Fibroblast of lung (primary cell): ENCODE measurements at regions not wholly inside any gene's neighbourhood (a gene's known extent, or its start where the extent isn't known, plus 50 kb on each side); places are given as distances from the start of the nearest gene placed in this dataset.

Experiments used
- DNase-seq, 2 donors: peaks; one replicate each; pipeline versions ENCODE4 v3.0.0 to v3.0.0-alpha.2; 2010; ENCODE audit warnings: low read depth in 2 of 2
- H2AFZ ChIP-seq: 2 replicates; pipeline ENCODE4 v1.5.1; 2012; ENCODE audit warnings: low read length, control low read depth, inconsistent platforms
- H3K27ac ChIP-seq: 2 replicates; pipeline ENCODE4 v1.5.1; 2011; ENCODE audit warnings: low read length, control low read depth; ENCODE audit not compliant: insufficient read depth
- H3K27me3 ChIP-seq: 2 replicates; pipeline ENCODE4 v1.5.1; 2011; ENCODE audit warnings: mild to moderate bottlenecking, low read length; ENCODE audit not compliant: control insufficient read depth, insufficient read depth
- H3K36me3 ChIP-seq: 2 replicates; pipeline ENCODE4 v1.5.1; 2011; ENCODE audit warnings: low read length; ENCODE audit not compliant: control insufficient read depth, insufficient read depth
- H3K4me1 ChIP-seq: 2 replicates; pipeline ENCODE4 v1.5.1; 2011; ENCODE audit warnings: low read length; ENCODE audit not compliant: control insufficient read depth, insufficient read depth; ENCODE audit errors: extremely low read depth
- H3K4me2 ChIP-seq: 2 replicates; pipeline ENCODE4 v1.5.1; 2011; ENCODE audit warnings: low read length, control low read depth; ENCODE audit not compliant: insufficient read depth; ENCODE audit errors: extremely low read depth
- H3K4me3 ChIP-seq, 4 experiments: fragments of 200-600 bp in 1 of 4; sonication (generic) in 1 of 4; replicated peaks in 1 of 4; 2 replicates each; pipeline ENCODE4 v1.5.1; 2011 to 2016; ENCODE audit warnings: low read length in 4 of 4, low read depth in 3 of 4, mild to moderate bottlenecking in 3 of 4, control low read depth in 2 of 4, inconsistent platforms in 1 of 4, mixed read lengths in 1 of 4; ENCODE audit not compliant: insufficient read depth in 1 of 4; ENCODE audit errors: control extremely low read depth in 1 of 4
- H3K79me2 ChIP-seq: 2 replicates; pipeline ENCODE4 v1.5.1; 2012; ENCODE audit warnings: mild to moderate bottlenecking, low read length, inconsistent platforms; ENCODE audit not compliant: control insufficient read depth, insufficient read depth
- H3K9ac ChIP-seq: 2 replicates; pipeline ENCODE4 v1.5.1; 2011; ENCODE audit warnings: mild to moderate bottlenecking, low read length, control low read depth; ENCODE audit not compliant: insufficient read depth
- H3K9me3 ChIP-seq: 2 replicates; pipeline ENCODE4 v1.5.1; 2012; ENCODE audit warnings: low read depth, low read length; ENCODE audit not compliant: control insufficient read depth, insufficient read depth
- H4K20me1 ChIP-seq: 2 replicates; pipeline ENCODE4 v1.5.1; 2011; ENCODE audit warnings: low read length; ENCODE audit not compliant: control insufficient read depth, insufficient read depth; ENCODE audit errors: extremely low read depth
- CTCF ChIP-seq, 2 donors: IDR thresholded peaks in 1 of 2; conservative IDR thresholded peaks in 1 of 2; 1 replicate in 1 of 2; 2 replicates in 1 of 2; pipeline ENCODE4 v1.5.1; 2011 to 2012; ENCODE audit warnings: low read length in 2 of 2, control low read depth in 1 of 2, inconsistent platforms in 1 of 2, low read depth in 1 of 2, mild to moderate bottlenecking in 1 of 2
- EZH2 ChIP-seq: IDR thresholded peaks from 2 replicates; pipeline ENCODE4 v1.5.1; 2012; ENCODE audit warnings: low read length, control low read depth, mild to moderate bottlenecking; ENCODE audit errors: missing control alignments

DNA sequence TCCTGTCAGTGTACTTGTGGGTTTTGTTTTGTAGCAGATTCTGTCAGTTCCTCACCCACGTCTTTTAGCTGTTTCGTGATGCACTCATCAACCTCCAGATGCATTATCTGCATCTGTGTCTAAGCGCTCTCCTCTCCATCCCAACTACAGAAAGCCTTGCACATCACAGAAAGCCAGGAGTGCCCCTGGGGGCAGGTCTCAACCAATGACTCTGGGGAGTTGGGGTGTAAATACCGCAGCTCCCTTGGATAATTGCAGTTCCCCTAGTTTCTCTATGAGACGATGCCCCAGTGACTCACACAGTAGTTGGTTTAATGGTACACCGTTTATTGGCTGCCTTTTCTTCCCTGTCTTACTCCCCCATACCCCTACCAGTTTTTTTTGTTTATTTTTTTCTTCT lies 158.1 kb downstream of the SOX4 start:
- Histone ChIP-seq H3K27ac (no peak overlapping the region), H3K27me3 (no peaks in the 10 kb centered on the region), H3K9me3 (no peaks in the 10 kb centered on the region), H2AFZ (no peak overlapping the region), H3K79me2 (no peaks in the 10 kb centered on the region), H4K20me1 (no peaks in the 10 kb centered on the region), H3K4me2 (no peak overlapping the region), H3K4me3 (no peak overlapping the region), H3K36me3 (no peaks in the 10 kb centered on the region), H3K9ac (no peak overlapping the region), H3K4me1 (peaks cover 7% of the 10 kb centered on the region)
- TF ChIP-seq EZH2 (no peak), CTCF (conservative IDR thresholded peaks at IDR 0.05 in 1 of 2, IDR thresholded peaks at IDR 0.05 in 1 of 2; ENCODE audit: low read depth in 1 of 2, low read length in 2 of 2) (no peak)
- no peak for DNase-seq

GRCh38 chr6:21752054-21752811 lies 158.7 kb downstream of the SOX4 start:
- no peak overlapping the region for H3K27ac ChIP-seq
- no peak for TF ChIP-seq CTCF (conservative IDR thresholded peaks at IDR 0.05 in 1 of 2, IDR thresholded peaks at IDR 0.05 in 1 of 2; ENCODE audit: low read depth in 1 of 2, low read length in 2 of 2)
- TF ChIP-seq EZH2 = no peak
- no peak overlapping the region for H3K4me2 ChIP-seq
- H3K27me3 ChIP-seq = no peaks in the 10 kb centered on the region
- H3K4me1 ChIP-seq = peaks cover 7% of the 10 kb centered on the region
- H3K36me3 ChIP-seq = no peaks in the 10 kb centered on the region
- H2AFZ ChIP-seq = no peak overlapping the region
- H3K9me3 ChIP-seq = no peaks in the 10 kb centered on the region
- no peak overlapping the region for H3K4me3 ChIP-seq
- DNase-seq = peak in 1 of 2 donors; percentile 75
- no peaks in the 10 kb centered on the region for H3K79me2 ChIP-seq
- H4K20me1 ChIP-seq = no peaks in the 10 kb centered on the region
- no peak overlapping the region for H3K9ac ChIP-seq

GRCh38 chr6:21753241-21754108 lies 159.9 kb downstream of the SOX4 start:
- H2AFZ ChIP-seq = no peak overlapping the region
- no peaks in the 10 kb centered on the region for H3K27me3 ChIP-seq
- TF ChIP-seq EZH2 (no peak), CTCF (conservative IDR thresholded peaks at IDR 0.05 in 1 of 2, IDR thresholded peaks at IDR 0.05 in 1 of 2; ENCODE audit: low read depth in 1 of 2, low read length in 2 of 2) (no peak)
- H3K4me1 ChIP-seq = peaks cover 7% of the 10 kb centered on the region
- no peaks in the 10 kb centered on the region for H3K9me3 ChIP-seq
- H4K20me1 ChIP-seq = no peaks in the 10 kb centered on the region
- no peaks in the 10 kb centered on the region for H3K36me3 ChIP-seq
- H3K4me2 ChIP-seq = peak overlapping the region; percentile 60
- peak; percentile 91 to 96 for DNase-seq
- no peak overlapping the region for H3K4me3 ChIP-seq
- no peak overlapping the region for H3K9ac ChIP-seq
- H3K79me2 ChIP-seq = no peaks in the 10 kb centered on the region
- peak overlapping the region; percentile 48 for H3K27ac ChIP-seq
